HG03460 (cell line): ENCODE measurements at regions not wholly inside any gene's neighbourhood (a gene's known extent, or its start where the extent isn't known, plus 50 kb on each side); places are given as distances from the start of the nearest gene placed in this dataset.
"Not testable (repeated sequence)": the region's sequence is repeated elsewhere in the genome, so short reads cannot be mapped to it uniquely, and the experiment has no call there.

Experiments
- ATAC-seq: cut with Tn5 transposase; IDR thresholded peaks from one replicate; pipeline ENCODE4 v1.9.1; 2021; ENCODE audit not compliant: unreplicated experiment

GRCh38 chr2:56770490-56770889 is 586.7 kb downstream of the CCDC85A start:
- ATAC-seq: no peak

DNA sequence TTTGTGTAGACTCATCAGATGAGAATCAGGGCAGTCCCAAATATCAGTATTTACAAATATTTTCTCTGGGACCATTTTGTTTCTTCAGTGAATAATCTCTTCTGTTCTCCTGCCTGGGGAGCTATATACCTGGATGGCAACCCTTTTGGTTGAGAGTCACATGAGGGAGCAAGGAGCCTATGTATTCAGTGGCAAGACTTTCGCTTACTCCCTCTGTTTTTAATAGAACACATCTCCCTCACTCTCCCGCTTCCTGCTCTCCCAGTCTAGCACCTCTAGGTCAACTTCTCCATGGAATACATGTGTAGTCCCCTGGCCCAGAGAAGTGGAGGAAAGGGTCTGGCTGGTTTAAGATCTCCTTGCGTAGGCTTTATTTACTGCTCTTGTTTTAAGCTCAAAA is 600.3 kb downstream of the CCDC85A start:
- ATAC-seq: no peak

DNA sequence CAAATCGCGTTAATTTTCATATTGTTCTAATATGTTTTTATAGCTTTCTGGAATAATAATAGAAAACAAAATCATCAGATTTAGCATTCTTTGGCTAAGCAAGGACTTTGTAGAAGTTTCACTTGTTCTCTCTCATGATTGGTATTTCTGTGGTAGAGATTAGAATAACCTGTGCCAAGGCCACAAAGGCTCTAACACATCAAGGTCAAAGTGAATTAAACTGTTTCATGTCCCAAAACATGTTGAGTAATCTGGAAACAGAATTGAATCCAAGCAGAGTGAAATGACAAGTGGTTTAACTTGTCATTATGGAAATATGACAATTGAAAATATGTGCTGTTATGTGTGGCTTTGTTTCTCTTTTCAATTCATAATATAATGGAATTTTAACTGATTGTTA is 617.4 kb downstream of the CCDC85A start:
- ATAC-seq: no peak

DNA sequence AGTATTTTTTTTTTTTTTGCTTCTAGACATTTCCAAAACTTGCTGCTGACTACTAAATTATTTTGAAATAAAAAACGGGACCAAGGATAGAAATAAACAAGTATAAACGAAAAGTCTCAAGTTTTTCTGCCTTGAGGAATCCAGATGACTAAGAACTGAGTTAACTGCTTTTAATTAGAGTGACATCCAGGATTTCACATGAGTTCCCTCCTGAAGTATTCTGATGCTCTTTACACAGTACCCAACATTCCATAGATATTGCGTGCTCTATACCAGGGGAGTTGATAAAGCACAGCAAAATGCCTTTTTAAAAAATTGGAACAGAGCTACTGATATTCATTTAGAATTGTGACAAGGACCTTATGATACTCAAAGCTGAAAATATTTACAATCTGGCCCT is 618.0 kb downstream of the CCDC85A start:
- ATAC-seq: no peak

DNA sequence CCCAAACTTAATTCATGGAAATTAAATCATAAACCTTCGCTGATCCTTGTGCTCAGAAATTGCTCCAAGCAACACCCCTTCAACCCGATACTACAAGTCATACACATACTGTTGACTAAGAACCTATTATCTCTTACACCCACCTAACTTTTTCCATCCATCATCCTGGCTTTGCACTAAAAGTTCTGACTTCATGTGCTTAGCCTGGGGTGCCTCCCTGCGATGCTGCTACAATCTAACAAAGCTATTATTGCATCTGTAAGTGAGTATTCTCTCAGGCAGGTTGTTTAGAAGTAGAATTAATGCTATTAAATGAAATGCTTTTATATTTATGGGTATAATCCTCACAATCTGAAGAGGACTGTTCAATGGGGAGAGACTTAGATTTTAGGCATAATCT is 619.8 kb downstream of the CCDC85A start:
- no peak for ATAC-seq

DNA sequence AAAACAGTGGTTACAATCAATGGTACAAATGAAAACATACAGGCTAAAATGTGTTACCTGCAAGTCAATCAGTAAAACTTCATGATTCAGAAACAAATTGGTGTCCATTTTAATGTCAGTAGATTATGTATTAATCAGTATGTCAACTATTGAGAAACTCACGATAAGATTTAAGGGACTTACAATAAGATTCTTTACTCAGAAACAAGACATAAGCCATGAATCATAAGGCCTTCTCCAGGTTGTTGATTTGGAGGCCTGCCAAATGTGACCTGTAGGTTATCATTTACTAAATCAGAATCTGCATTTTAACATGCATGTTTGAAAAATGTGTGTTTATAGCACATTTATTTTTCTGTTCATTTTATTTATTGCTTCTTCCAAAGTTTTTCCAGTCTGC is 623.1 kb downstream of the CCDC85A start:
- no peak for ATAC-seq

GRCh38 chr2:56807861-56808260 is 624.1 kb downstream of the CCDC85A start:
- ATAC-seq: no peak

DNA sequence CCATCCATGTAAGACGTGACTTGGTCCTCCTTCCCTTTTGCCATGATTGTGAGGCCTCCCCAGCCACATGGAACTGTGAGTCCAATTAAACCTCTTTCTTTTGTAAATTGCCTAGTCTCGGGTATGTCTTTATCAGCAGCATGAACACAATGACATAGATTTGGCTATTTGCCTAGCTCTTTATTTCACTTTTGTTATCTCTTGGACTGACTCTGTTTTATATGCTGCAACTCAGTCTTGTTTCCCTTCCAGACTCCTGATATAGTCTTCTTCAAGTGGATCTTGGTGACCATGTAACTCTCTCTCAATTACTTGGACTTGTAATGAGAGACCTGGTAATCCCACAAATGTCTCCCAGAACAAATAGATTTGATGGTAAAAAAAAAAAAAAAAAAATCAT is 627.6 kb downstream of the CCDC85A start:
- ATAC-seq: no peak

DNA sequence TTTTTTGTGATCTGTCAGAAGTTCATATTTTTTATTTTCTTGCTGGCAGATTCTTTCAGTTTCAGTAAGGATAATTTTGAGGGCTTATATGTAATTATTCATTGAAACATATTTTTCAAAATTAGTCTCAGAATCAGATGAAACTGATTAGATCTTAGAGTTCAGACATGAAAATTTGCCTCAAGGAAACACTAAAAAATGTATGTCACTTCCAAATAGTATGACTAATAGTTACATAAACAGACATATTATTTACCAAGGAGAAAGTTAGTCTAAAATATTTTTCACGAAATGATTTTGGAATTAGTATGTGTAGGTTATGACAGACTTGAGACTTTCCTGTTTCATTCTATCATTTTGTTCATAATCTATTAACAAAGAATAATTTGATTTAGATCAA is 628.6 kb downstream of the CCDC85A start:
- ATAC-seq: no peak

- ATAC-seq: no peak
These were observed 629.7 kb downstream of the CCDC85A start for GRCh38 chr2:56813490-56813889.

- ATAC-seq: no peak
These were observed 632.9 kb downstream of the CCDC85A start for GRCh38 chr2:56816666-56817065.

DNA sequence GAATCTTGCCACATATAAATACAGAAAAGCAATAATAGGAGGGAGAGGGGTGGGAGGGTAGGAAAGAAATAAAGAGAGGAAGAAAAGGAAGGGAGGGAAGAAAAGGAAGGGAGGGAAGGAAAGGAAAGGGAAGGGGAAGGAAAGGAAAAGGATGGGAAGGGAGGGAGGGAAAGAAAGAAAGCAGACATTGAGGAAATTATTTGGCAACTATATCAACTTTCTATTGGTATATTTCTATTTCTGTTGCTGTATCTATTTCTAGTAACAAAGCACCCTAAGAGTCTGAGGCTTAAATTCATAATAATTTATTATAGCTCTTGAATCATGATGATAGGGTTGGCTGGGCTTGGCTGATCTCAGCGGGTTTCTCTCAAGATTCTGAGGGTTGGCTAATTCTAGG is 648.0 kb downstream of the CCDC85A start:
- ATAC-seq: no peak

GRCh38 chr2:56834686-56835085 is 650.9 kb downstream of the CCDC85A start:
- ATAC-seq: no peak

DNA sequence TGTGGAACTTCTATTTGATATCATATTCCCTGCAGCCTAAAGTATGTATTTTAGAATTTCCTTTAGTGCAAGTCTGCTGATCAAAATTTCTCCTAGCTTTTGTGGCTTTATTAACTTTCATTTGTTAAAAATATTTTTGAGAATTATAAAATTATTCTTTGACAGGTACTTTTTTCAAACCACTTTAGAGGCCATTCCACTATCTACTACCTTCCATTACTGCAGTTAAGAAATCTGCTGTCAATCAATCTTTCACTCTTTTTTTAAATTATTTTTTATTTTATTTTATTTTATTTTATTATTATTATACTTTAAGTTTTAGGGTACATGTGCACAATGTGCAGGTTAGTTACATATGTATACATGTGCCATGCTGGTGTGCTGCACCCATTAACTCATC is 656.2 kb downstream of the CCDC85A start:
- not testable (repeated sequence) for ATAC-seq

- no peak for ATAC-seq
These were observed 677.2 kb downstream of the CCDC85A start for GRCh38 chr2:56860991-56861390.

GRCh38 chr2:56871644-56872043 is 687.9 kb downstream of the CCDC85A start:
- ATAC-seq: no peak

GRCh38 chr2:56874717-56875116 is 690.9 kb downstream of the CCDC85A start:
- ATAC-seq: no peak

GRCh38 chr2:56889738-56890137 is 705.9 kb downstream of the CCDC85A start:
- no peak for ATAC-seq

DNA sequence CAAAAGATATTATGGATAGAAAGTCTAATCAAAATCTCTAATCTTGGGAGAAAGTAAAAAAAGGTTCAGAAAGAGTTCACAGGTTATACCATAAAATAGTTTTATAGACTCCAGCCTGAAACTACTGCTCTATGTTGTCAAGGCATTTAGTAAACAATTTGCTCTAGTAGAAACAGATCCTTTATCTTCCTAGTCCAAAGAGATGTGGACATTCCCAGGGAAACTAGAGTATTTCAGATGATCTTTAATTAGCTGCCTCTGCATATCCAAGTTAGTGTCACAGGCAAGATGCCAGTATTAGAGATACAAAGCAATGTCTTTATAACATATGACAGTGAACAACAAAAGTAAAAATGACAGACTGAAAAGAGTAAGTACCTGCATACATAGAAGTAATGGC is 708.6 kb downstream of the CCDC85A start:
- ATAC-seq: no peak

DNA sequence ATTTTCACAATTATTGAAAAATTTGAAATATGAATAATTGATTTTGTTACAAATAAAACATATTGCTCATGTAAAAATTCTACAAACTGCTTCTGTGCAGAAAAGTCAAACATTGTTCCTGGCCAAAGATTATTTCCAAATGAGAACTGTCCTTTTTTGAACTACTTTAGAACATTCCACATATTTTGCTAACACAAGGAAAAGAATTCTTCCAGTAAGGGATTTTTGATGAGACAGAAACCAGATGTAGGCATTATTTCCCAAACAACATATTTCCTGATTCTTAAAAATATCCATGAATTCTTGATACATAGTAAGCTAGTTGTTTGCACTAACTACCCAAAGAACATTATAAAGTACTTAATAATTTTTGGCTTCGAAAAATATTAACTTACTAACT is 715.2 kb downstream of the CCDC85A start:
- no peak for ATAC-seq

- ATAC-seq: no peak
These were observed 728.7 kb downstream of the CCDC85A start for GRCh38 chr2:56912490-56912889.

- no peak for ATAC-seq
These were observed 735.0 kb downstream of the CCDC85A start for GRCh38 chr2:56918790-56919189.

DNA sequence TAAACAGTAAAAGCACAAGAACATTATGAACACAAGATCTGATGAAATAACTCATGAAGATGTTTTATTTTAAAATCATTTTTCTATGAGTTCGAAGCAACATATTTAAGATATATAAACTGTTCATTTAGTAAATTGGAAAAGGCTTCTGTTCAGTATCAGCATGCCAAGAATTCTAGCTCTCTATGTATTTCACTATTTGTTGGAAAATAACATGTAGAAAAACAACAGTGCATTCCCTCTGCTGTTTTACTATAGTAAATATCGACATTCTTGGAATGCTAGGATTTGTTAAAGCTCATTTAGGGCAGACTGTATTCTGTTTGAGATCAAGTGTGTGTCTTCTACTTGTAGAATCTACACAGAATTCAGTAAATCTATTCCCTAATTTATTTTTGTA is 750.2 kb downstream of the CCDC85A start:
- ATAC-seq: no peak

GRCh38 chr2:56934866-56935265 is 751.1 kb downstream of the CCDC85A start:
- ATAC-seq: no peak
